GM12873 (cell line): ENCODE measurements at regions not wholly inside any gene's neighbourhood (a gene's known extent, or its start where the extent isn't known, plus 50 kb on each side); places are given as distances from the start of the nearest gene placed in this dataset.

Source experiments
- TF ChIP-seq, protein P1 (sequence below): IDR thresholded peaks from 2 replicates; pipeline ENCODE4 v1.5.1; 2012; ENCODE audit warnings: low read depth, mild to moderate bottlenecking, moderate library complexity, low read length, control low read depth; ENCODE audit not compliant: insufficient read depth; ENCODE audit errors: missing control alignments

DNA sequence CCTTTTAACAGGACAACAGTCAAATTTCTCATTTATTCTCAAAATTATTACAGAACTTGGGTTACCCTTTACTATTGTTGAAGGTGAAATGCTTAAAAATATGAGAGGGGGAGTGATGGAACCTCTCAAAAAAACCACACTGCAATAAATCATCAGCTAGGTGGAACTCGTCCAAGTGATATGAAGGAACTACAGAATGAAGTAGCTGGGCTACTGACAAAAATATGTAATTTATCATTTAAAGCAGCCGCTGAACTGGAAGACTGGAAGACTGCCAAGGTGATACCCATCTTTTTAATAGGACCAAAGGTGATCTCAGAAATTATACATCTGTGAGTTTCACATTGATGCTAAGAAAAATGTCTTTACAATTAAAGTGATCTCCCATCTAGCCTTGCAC lies 597.7 kb upstream of the TENM3 start:
- TF ChIP-seq, protein P1, sequence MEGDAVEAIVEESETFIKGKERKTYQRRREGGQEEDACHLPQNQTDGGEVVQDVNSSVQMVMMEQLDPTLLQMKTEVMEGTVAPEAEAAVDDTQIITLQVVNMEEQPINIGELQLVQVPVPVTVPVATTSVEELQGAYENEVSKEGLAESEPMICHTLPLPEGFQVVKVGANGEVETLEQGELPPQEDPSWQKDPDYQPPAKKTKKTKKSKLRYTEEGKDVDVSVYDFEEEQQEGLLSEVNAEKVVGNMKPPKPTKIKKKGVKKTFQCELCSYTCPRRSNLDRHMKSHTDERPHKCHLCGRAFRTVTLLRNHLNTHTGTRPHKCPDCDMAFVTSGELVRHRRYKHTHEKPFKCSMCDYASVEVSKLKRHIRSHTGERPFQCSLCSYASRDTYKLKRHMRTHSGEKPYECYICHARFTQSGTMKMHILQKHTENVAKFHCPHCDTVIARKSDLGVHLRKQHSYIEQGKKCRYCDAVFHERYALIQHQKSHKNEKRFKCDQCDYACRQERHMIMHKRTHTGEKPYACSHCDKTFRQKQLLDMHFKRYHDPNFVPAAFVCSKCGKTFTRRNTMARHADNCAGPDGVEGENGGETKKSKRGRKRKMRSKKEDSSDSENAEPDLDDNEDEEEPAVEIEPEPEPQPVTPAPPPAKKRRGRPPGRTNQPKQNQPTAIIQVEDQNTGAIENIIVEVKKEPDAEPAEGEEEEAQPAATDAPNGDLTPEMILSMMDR, result no peak

DNA sequence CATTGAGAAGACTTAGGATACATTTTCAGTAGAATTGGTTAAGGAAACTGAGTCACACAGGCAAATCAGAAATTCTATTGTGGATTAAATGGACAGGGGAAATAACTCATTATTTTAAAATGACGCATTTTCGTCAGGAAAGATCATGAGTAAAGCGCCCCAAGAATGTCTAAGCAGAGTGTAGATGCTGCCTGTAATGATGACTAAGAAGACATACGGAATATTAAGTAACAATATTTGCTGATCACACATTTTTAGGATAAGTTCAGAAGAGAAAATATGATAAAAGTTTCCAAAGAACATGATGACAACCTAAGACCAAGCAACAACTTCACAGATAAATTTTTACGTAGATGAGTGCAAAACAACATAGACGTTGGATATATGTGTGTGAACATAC lies 596.3 kb upstream of the TENM3 start:
- TF ChIP-seq, protein P1, result no peak

DNA sequence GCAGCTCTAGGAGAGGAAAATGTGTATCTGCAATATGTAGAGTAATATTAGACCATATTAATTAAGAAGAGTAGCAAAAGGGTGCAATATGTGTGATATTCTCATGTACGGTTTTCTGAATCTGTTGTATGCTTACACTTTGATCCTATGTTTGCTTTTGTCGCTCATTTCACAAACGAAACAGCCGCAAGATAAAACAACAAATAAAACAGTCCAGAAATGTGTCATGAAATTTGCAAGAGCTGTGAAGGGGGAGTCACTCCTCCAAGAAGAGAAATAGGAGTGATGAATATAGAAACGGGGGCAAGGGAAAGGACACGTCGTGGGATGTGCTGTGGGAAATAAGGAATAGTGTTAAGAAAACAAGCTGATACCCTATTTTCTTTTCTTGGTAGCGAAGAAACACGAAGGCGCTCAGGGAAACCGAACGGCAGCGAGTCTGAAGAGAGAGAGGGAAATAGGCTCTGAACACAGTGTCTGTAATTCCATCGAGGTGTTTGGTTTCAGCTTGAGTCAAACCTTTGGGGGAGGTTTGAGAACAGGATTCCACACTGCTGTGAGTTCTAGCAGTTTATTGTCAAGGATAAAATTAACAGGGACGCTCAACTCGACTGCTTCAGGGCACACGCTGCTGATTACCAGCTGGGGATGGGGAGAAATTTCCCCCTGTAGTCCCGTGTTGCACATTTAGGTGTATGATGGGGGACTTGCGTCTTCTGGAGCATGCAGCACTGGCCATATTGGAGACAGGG lies 595.6 kb upstream of the TENM3 start:
- TF ChIP-seq, protein P1, result no peak

DNA sequence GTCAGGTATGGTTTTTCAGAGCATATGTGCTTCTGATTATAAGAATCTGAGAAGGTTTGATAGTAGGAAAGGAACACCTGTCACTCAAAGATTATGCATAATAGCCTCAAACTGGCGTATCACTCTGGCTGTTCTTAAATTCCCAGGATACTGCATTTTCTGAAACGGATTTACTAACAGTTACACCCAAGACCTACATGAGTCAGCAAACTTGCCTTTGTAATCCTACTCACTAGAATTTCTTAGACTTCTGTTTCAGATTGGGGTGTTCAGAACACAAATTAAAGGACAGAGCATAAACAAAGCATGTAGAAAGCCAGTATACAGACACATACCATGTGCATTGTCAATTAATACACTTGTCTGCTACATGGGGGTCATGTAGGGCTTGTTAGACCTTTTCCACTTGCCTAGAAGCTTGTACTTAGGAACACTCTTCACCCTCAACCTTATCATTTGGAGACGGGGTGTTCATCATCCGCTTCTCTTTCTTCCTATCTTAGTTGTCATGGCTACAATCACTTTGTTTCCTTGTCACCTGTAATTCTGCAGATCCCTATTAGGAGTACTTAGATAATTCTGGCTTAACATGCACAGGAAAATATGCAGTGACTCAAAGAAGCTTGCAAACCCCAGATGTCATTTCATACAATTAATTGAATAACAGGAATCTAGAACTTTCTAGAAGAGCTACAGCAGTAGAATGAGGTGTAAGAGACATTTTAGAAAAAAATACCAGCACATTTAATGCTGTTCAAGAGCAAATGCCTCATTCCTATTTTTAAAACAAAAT lies 593.0 kb upstream of the TENM3 start:
- TF ChIP-seq, protein P1, result no peak

DNA sequence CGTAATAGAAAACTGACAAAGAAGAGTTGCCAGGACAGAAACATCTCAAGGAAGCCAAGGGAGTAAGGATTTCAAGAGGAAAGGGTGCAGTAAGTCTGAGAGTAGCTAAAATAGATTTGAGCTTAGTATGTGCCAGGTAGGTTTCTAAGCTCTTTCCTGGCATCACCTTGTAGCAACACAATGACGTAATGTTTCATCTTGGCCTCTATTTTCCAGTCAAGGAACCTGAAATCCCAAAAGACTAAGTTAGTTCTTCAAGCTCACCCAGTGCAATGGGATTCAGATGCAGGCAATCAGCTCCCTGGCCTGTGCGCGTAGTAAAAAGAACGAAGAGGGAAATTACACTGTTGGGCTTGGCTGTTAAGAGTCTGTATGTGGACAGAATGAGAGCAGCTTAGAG lies 586.5 kb upstream of the TENM3 start:
- TF ChIP-seq, protein P1, result no peak

DNA sequence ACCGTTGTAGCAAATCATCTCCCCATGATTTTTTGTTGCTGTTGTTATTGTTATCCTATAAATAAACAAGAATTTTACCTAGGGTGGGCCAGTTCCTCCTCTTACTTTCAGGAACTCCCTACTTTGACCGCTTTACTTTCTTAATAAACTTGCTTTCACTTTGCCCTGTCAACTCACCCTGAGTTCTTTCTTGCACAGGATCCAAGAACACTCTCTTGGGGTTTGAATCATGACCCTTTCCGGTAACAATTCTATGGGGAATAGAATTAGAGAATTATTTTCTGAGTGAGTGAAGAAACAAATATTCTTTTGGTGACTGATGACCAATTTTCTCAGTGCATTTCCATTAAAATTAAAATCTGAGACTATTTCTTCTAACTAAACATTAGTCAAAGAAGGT lies 584.0 kb upstream of the TENM3 start:
- TF ChIP-seq, protein P1, result no peak

DNA sequence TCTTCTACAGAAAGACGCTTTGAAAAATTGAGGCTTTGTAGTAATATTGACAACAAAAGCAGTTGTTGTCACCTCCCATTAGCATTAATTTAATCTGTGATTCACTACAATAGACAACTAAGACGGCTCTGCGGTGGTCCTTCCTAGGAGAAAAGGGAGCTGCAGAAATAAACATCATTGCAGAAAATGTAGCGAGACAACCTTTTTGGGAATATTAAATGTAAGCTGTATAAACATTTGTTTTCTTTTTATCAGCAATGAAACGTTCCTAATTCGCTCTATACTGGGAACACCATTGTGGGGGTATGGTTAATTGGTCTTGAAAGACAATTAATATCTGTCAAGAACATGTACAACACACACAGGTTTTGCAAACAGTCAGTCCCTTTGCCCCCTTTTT lies 583.3 kb upstream of the TENM3 start:
- TF ChIP-seq, protein P1, result no peak
